Muscle of leg (tissue), 3 donors: ENCODE measurements at regions not wholly inside any gene's neighbourhood (a gene's known extent, or its start where the extent isn't known, plus 50 kb on each side); places are given as distances from the start of the nearest gene placed in this dataset.
"Not testable (repeated sequence)": the region's sequence is repeated elsewhere in the genome, so short reads cannot be mapped to it uniquely, and the experiment has no call there.

Source experiments
- DNase-seq: peaks from one replicate; pipeline ENCODE4 v3.0.0; 2013
- H3K27ac ChIP-seq: one replicate; pipeline ENCODE4 v1.5.1; 2013; ENCODE audit warnings: mild to moderate bottlenecking, low read length, control low read depth
- H3K27me3 ChIP-seq: one replicate; pipeline ENCODE4 v1.6.1; 2013; ENCODE audit warnings: low read length; ENCODE audit not compliant: control insufficient read depth, insufficient read depth
- H3K36me3 ChIP-seq: one replicate; pipeline ENCODE4 v1.6.1; 2013; ENCODE audit warnings: low read length; ENCODE audit not compliant: control insufficient read depth, insufficient read depth
- H3K4me1 ChIP-seq: one replicate; pipeline ENCODE4 v1.6.1; 2013; ENCODE audit warnings: low read length; ENCODE audit not compliant: control insufficient read depth, insufficient read depth
- H3K4me3 ChIP-seq: one replicate; pipeline ENCODE4 v1.5.1; 2013; ENCODE audit warnings: low read length, control low read depth
- H3K9me3 ChIP-seq: replicated peaks from 2 replicates; pipeline ENCODE4 v1.6.1; 2013; ENCODE audit warnings: low read depth, low read length; ENCODE audit not compliant: control insufficient read depth
- WGBS: methylation state at CpG from one replicate; pipeline ENCODE4 v1.1.5; 2013; ENCODE audit warnings: missing lambda C conversion rate; ENCODE audit not compliant: insufficient coverage; 5-methylcytosine and 5-hydroxymethylcytosine counted together

DNA sequence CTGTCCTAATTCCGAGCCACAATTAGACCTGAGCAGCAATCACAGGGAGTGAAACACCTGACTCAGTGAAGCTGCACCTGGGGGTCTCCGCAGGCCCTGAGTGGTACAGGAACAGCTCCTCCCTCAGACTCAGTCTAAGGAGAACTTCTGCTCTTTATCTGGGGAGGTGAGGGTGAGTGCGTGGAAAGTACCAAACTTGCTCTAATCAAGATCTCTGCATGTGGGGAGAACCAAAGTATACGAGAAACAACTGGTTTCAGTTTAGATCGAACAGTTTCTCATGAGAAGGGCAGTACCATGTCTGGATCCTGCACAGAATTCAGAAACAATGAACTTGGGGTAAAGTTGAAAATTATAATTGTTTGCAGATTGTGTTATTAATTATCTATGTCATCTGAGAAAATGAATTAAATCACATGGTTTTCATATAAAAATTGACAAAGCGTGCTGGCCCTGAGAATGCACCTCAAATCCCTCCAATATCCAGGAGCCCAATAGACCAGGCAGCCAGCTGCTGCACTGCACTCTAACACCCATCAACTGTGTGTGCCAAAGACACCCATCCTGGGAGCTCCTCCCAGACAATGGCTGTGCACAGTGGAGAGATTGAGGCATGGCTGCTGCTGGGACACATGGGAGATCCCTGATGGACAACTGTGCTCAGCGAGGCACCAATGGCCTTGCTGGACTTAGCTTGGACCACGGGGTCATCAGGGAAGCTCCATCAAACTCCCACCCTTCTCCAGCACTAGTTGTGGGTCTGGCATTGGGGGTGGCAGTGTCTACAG lies 803.8 kb downstream of the TMEM121 start:
- H3K27me3 ChIP-seq, H3K4me1 ChIP-seq, H3K27ac ChIP-seq, DNase-seq, H3K36me3 ChIP-seq, H3K4me3 ChIP-seq: not testable (repeated sequence)
- peaks cover 11% of the 10 kb centered on the region for H3K9me3 ChIP-seq
- 90% methylated on average over 3 of the region's 8 CpGs for WGBS

DNA sequence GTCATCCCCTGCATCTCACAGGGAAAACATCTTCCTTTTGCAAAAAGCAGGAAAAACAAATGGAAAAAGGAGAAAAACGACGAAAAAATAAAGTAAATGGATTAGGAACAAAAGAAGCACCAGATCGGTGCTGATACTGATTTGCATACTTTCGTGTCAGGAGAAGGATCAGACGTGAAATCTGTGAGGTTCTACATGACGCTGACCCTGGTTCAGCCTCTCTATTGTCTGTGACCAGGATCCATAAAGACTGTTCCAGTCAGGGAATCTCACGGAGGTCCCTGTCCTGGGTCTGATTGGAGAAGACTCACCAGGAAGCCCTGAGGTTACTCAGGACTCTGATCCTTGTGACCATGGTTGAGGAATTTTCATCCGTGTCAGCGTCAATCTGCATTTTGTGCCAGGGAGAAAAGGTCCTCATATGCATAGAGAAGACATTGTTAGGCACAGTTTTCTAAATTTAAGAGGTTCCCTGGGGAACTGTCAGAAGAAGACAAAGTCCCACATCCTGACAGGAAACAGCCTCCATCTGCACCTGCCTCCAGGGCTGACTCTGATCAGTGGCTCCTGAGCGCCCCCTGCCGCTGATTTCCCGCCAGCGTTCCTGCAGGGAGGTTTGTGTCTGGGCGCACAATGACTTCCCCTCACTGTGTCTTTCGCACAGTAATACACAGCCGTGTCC lies 808.2 kb downstream of the TMEM121 start:
- not testable (repeated sequence) for H3K9me3 ChIP-seq, DNase-seq, H3K4me3 ChIP-seq, H3K27me3 ChIP-seq, H3K36me3 ChIP-seq, H3K27ac ChIP-seq, H3K4me1 ChIP-seq
- WGBS, result 44% methylated on average over 14 of the region's 16 CpGs

DNA sequence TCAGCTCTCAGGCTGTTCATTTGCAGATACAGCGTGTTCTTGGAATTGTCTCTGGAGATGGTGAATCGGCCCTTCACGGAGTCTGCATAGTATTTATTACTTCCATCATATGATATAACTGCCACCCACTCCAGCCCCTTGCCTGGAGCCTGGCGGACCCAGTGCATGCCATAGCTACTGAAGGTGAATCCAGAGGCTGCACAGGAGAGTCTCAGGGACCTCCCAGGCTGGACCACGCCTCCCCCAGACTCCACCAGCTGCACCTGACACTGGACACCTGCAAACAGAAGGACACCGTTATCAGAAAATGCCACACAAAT lies 808.7 kb downstream of the TMEM121 start:
- not testable (repeated sequence) for H3K27ac ChIP-seq, H3K9me3 ChIP-seq, H3K4me3 ChIP-seq, H3K27me3 ChIP-seq, DNase-seq, H3K36me3 ChIP-seq, H3K4me1 ChIP-seq
- WGBS, result 60% methylated on average over 2 of the region's 6 CpGs

DNA sequence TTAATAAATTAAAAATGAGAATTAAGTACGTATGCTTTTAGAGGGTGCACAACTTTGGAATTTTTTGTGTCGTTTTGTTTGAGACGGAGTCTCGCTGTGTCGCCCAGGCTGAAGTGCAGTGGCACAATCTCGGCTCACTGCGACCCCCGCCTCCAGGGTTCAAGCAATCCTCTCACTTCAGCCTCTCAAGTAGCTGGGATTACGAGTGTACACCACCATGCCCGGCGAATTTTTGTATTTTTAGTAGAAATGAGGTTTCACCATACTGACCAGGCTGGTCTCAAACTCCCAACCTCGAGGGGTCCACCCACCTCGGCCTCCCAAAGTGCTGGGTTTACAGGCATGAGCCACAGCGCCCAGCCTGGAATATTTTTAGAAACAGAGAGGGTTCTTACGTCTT lies 812.4 kb downstream of the TMEM121 start:
- WGBS, result 73% methylated on average over 8 of the region's 15 CpGs
- H3K27me3 ChIP-seq, result not testable (repeated sequence)

DNA sequence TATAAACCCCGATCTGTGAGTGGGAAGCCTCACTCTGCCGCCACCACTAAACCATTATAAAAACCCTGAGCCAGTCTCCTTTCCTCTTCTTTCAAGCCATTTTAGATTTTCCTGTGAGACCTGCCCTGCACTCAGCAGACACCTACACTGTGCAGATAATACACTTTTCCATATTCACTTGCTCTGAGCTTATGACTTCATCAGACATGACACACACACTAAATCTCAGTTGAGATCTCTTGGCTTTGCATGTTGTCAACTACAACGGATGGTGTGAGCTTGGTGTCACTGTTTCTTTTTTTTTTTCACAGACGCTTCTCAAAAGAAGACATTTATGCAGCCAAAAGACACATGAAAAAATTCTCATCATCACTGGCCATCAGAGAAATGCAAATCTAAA lies 814.3 kb downstream of the TMEM121 start:
- H3K27ac ChIP-seq, H3K4me3 ChIP-seq, H3K9me3 ChIP-seq, H3K4me1 ChIP-seq, DNase-seq, H3K36me3 ChIP-seq, H3K27me3 ChIP-seq: not testable (repeated sequence)
- WGBS, result 60% methylated on average over 2 of the region's 4 CpGs

More for the DNA sequence above, 812.4 kb downstream of the TMEM121 start:
- not testable (repeated sequence) for DNase-seq, H3K36me3 ChIP-seq, H3K27ac ChIP-seq, H3K9me3 ChIP-seq, H3K4me1 ChIP-seq, H3K4me3 ChIP-seq

DNA sequence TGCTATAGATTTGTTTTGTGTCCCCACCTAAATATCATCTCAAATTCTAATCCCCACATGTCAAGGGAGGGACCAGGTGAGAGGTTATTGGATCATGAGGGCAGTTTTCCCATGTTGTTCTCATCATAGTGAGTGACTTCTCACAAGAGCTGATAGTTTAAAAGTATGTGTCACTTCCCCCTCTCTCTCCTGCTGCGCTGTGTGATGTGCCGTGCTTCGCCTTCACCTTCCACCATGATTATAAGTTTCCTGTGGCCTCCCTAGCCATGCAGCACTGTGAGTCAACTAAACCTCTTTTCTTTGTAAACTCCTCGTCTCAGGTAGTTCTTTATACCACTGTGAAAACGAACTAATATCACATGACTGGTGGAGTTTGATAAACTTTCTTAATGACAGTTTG lies 814.8 kb downstream of the TMEM121 start:
- not testable (repeated sequence) for DNase-seq, H3K9me3 ChIP-seq, H3K36me3 ChIP-seq, H3K4me1 ChIP-seq, H3K4me3 ChIP-seq, H3K27me3 ChIP-seq, H3K27ac ChIP-seq
- no CpG with 5 or more reads among the region's 5 CpGs for WGBS

DNA sequence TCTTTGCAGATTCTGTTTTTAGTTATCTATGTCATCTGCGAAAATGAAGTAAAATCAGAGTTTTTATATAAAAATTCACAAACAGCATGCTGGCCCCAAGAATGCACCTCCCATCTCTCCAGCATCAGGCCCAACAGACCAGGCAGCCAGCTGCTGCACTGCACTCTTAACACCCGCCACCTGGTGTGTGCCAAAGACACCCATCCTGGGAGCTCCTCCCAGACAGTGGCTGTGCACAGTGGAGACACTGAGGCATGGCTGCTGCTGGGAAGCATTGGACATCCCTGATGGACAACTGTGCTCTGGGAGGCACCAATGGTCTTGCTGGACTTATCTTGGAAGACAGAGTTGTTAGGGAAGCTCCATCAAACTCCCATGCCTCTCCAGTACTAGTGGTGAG lies 817.2 kb downstream of the TMEM121 start:
- no peak overlapping the region for H3K27ac ChIP-seq
- 67% methylated on average over 2 of the region's 2 CpGs for WGBS
- peaks cover 27% of the 10 kb centered on the region for H3K9me3 ChIP-seq
- no peaks in the 10 kb centered on the region for H3K27me3 ChIP-seq
- H3K36me3 ChIP-seq, result no peaks in the 10 kb centered on the region
- H3K4me1 ChIP-seq, result no peaks in the 10 kb centered on the region
- no peak overlapping the region for H3K4me3 ChIP-seq
- DNase-seq, result no peak

DNA sequence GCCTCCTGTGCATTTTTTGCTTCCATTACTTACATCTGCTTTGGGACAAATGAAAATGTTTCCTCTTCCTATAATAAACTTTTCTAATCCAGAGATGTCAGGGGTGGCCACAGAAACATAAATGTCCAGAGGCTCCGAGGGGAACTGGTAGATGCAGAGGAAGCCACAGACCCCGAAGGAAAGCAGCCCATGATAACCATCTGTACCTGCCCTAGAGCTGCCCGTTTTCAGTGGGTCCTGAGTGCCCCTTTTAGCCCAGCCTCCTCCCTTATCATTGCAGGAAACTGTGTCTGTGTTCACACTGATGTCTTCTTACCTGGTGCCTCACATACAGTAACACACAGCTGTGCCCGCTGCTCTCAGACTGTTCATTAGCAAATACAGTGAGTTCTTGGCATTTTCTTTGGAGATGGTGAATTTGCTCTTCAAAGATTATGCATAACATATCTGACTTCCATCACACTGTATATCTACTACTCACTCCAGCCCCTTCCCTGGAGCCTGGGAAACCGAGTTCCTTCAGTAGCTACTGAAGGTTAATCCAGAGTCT lies 817.8 kb downstream of the TMEM121 start:
- DNase-seq, H3K4me1 ChIP-seq, H3K36me3 ChIP-seq, H3K27ac ChIP-seq, H3K4me3 ChIP-seq, H3K27me3 ChIP-seq: not testable (repeated sequence)
- peaks cover 28% of the 10 kb centered on the region for H3K9me3 ChIP-seq
- 33% methylated on average over 3 of the region's 5 CpGs for WGBS

DNA sequence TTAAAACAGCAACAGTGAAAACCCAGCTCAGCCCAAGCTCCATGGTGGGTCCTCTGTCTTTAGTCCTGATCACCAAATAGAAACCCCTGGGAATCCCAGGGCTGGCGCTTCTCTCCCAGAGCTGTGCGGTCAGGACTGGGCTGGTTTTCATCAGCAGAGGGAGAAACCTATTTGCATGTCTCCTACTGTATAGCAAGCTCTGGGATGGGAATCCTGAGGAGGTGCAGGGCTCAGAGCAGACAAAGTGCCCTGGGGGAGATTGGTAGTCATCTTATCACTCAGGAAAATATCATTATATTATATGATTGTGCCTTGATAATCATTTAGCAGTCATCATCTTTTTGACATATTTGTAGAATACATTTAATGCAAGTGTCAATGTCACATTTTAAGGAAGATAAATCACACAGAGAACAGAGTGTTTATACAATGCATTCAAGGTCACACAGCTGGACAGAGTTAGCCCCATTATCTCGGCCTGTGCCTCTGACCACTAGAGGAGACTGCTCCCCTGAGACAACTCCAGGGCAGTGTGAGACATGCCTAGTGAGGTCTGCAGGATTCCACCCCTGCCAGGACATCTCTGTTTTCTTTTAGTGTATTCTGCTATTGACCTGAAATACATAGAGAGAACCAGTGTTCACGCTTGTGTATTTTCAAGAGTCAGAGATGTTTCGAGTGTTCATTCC lies 818.6 kb downstream of the TMEM121 start:
- 73% methylated on average over 2 of the region's 5 CpGs for WGBS
- H3K36me3 ChIP-seq, H3K27ac ChIP-seq, H3K4me3 ChIP-seq, H3K4me1 ChIP-seq, DNase-seq, H3K27me3 ChIP-seq: not testable (repeated sequence)
- H3K9me3 ChIP-seq, result peaks cover 28% of the 10 kb centered on the region

DNA sequence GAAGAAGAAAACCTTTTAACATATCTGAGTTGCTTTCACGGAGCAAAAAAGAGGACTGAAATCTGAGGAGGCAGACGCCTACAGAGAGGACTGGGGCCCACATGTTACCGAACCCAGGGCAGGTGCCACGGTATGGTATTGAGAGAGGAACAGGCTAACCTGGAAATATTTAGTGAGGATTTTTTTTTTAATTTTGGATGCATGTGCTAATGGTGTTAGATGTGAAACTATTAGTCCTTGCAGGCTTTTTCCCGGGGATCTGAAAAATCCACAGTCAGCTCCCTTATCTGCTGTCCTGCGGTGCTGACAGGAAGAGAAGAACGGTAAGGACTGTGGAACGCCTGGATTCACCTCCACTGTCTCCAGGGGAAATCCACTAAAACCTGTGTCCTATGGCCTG lies 819.7 kb downstream of the TMEM121 start:
- 68% methylated on average over 8 of the region's 8 CpGs for WGBS
- H3K27me3 ChIP-seq, result no peaks in the 10 kb centered on the region
- H3K4me1 ChIP-seq, result no peaks in the 10 kb centered on the region
- DNase-seq, result no peak
- no peak overlapping the region for H3K4me3 ChIP-seq
- H3K27ac ChIP-seq, result no peak overlapping the region
- H3K9me3 ChIP-seq, result peaks cover 28% of the 10 kb centered on the region
- H3K36me3 ChIP-seq, result no peaks in the 10 kb centered on the region
